GM18858 (cell line): ENCODE measurements at regions not wholly inside any gene's neighbourhood (a gene's known extent, or its start where the extent isn't known, plus 50 kb on each side); places are given as distances from the start of the nearest gene placed in this dataset.

Experiments used
- ATAC-seq: cut with Tn5 transposase; IDR thresholded peaks from one replicate; pipeline ENCODE4 v1.9.1; 2021; ENCODE audit not compliant: unreplicated experiment

DNA sequence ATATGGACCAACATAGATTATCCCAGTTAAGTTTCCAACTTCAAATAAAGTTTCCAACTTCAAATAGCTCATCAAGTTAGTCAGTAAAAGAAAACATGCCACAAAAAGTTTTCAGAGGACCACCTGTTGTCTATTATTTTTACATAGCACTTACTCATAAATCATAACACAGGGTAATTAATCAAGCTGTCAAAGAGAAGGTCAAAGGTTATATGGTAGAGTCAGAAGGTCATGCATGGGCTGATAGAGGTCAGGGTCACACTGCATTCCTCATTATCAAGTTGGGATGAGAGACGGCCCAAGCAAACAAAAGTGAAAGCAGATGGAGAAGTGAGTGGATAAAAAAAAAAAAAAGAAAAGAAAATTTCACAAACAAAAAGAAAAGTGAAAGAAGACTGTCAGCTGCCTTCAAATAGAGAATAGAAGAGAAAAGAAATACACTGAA lies 145.5 kb upstream of the POU5F2 start:
- peak; percentile 43 for ATAC-seq

DNA sequence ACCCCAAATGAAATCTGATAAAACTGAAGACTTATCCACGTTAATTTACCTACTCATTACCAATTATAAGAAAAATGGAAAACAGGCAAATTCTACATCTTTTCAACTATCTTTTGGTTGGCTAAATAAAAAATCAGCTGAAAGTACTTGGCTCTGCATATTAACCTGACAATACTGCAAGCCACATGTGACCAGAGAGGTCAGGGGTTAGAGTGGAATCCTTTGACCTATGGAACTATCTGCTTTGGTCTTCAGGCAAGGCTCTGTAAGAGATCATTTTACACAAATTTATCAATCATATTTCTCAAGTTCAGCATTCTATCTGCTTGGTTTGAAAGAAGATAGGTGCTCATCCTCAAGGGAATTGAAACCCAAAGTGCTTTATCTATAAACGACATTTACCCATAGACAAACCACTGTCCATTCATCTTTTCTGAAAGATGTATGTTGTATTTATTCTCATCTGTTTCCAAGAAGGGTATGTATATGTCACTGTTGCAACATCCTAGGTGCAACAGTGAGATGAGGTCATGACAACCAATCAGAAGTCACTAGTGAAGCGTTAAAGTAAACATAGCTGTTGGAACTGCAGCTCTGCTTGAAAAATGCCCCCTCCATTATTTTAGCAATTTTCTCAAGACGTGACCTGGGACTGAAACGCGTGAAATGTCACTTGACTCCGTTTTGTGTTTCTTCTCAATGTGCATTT lies 144.9 kb upstream of the POU5F2 start:
- ATAC-seq: no peak

DNA sequence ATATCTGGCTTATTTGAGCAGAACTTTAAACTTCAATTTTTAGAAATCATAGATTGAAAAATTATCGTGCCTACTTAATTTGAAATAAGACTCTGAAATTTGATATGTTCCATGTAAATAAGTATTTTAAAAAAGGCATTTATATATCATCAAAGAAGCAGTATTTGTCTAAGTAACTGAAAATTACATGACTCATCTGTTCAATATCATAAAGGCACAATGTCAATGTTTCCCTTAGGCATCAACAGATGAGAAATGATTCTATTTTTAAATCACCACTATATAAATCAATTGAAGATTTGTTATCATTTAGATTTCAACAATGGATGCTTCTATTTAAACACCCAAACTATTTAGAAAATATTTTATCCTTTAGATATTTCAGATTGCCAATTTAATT lies 142.9 kb upstream of the POU5F2 start:
- no peak for ATAC-seq

DNA sequence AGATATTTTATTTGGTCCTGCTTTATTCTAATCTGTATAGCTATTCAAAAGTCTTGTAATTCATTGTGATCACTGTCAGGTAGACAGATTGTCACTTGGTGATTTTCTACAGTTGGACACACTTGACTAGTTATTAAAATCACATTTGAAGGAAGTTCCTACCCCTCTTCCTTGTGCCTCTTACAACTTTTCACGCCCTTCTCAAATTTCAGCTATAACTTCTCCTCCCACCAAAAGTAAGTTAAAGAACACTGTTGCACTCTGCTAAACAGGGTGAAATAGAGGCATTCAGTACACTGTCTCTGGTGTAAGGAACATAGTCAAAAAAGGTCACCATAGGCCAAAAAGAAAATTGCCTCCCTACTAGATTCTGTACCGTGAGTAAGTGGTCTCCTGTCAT lies 142.1 kb upstream of the POU5F2 start:
- no peak for ATAC-seq

DNA sequence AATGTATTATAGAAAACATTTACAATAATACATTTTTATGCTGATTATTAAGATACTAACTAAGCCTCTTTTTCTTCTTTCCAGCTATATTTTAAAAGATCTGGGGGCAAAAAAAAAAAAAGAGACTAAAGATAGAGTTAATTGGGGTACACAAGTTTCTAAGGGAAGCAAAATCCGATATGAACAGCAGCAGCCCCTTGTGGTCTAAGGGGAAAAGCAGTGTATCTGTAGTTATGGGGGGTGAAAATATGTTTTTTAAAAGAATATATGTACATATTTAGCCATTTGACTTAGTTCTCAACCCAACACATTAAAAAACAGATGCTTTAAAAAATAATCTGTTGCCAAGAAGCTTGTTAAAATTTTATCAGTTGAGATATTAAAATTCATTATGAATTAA lies 134.3 kb upstream of the POU5F2 start:
- no peak for ATAC-seq

DNA sequence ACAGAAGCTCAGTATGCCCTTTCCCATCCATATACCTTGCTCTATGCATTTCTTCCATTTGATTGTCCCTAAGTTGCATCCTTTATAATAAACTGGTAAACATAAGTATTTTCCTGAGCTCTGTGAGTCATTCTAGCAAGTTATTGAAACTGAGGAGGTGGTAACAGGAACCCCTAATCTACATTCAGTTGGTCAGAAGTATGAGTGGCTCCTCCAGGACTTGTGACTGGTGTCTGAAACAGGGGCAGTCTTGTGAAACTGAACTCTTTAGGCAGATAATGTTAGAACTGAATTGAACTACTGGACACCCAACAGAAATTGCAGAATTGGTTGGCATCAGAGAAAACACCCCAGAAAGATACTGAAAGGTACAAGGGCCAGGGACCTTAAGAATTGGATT lies 133.1 kb upstream of the POU5F2 start:
- peak; percentile 67 for ATAC-seq

DNA sequence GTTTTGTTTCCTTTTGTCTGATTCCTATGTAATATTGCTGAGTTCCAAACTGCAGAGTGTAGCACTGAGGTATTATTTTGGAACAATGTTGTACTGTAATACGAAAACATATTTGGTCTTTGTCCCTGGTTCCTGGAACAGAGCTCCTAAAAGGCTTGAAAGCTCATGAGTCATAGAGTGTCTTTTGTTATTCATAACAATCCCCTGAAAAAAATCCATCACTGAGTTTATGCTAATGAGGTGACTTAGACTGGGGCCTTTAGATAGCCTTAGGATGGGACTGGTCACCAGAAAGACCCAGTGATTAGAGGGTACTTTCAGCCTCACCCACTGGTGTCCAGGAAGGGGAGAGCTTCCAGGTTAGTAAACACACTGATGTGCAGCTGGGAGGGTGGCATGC lies 132.7 kb upstream of the POU5F2 start:
- ATAC-seq: peak; percentile 76

DNA sequence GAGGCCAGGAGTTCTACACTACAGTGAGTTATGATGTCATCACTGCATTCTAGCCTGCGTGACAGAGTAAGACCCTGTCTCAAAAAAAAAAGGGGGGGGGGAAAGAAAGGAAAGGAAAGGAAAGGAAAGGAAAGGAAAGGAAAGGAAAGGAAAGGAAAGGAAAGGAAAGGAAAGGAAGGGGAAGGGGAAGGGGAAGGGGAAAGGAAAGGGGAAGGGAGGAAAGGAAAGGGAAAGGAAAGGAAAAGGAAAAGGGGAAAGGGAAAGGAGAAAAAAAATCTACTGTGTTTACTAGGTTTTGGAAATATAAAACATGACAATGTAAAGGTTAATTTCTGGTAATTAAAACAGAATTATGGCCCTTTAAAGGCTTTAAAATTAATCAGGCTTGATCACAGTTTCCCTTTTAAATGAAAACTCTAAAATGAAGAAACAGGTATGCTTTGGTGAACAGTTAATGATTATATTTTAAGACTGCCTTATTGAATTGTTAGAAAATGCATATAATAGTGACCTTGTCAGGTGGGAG lies 131.9 kb upstream of the POU5F2 start:
- ATAC-seq: no peak

DNA sequence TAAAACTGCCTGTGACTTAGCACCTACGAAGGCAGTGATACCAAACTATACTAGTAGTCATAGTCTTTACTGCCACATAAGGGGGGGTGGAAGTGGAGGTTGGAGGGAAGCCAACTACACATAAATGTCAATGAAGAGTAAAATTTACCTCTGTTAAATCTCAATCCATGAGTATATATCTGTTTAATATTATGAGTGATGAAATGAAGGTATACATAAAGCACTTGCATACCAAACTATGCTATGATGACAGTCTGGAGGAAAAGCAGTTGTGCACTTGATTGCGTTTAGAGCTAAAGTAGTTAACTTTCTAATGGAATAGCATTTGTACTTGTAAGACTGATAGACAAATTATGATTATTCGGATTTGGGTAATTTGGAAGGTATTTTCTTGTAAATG lies 129.2 kb upstream of the POU5F2 start:
- ATAC-seq: no peak

DNA sequence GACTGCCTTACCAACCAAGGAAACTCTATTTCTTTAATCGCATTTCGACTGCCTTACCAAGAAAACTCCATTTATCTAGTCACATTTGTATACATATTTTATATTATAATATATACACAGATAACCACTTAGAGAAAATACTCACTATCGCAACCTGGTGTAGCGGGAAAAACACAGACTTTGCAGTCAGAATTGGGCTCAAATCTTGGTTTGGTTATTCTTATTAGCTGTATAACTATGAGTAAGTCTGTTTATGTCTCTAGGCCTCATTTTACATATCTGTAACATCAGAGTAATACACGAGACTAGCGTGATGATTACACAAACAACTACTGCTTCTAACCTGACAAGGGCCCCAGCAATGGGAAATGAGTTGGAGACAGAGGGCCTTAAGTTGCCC lies 127.5 kb upstream of the POU5F2 start:
- no peak for ATAC-seq

DNA sequence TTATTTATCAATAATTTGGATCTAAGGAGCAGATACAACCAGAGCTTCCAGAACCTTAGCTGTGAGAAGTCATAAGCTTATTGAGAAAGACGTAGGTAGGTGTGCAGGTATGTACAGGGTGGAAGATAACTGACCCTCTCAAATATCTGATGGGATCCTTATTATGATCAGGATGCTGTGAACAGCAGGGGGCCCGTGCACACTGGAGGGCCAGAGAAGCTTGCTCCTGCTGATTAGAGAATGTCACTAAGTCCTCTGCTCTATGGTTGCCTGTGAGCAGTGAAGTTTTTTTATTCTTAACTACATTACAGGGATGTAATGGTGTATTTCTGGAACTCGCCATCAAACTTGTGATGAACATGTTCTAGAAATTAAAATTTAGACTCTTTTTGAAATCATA lies 108.9 kb upstream of the POU5F2 start:
- ATAC-seq: no peak

DNA sequence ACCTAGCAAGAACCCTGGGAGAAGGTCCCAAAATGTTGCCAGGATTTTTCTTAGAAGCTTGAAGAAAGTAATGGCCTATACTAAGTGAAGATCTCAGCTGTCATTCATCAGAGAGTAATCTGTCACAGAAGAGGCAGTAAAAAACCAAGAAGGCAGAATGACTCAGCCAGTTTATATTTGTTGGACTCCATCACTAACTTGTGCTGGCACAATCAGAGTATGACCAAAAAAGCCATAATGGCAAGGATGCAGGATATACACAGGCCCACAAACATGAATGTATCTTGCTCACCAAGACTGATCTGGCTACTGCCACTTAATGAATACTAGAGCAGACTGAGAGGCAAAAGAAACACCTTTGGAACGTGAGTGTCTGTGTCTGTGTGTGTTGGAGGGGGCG lies 104.0 kb upstream of the POU5F2 start:
- ATAC-seq: no peak

DNA sequence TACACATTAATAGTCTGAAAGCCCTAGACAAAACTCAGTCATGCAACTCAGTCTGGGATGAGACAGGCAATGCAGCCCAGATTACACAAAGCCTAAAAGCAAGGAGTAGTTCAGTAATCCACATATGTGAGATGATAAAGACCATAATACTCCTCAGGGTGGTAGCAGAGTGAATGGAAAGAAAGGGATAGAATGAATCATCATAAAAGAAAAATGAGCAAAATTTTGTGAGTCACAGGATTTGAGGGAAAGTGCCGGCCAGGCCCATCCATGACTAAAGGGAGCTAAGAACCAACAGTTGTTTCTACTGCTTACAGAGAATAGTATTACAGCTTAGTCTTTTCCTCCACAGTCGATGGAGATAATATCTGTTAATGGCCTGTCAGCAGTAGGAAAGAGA lies 90.0 kb upstream of the POU5F2 start:
- no peak for ATAC-seq

DNA sequence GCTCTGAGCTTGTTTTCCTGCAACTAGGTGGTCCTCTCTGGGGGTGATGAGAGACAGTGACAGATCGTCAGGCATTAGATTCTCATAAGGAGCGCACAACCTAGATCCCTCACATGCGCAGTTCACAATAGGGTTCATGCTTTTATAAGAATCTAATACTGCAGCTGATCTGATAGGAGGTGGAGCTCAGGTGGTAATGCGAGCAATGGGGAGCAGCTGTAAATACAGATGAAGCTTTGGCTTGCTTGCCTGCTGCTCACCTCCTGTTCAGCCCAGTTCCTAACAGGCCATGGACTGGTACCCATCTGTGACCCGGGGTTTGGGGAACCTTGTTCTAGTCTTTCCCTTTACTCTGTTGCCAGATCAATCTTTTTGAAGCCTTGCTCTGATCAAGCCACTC lies 89.5 kb upstream of the POU5F2 start:
- ATAC-seq: no peak

DNA sequence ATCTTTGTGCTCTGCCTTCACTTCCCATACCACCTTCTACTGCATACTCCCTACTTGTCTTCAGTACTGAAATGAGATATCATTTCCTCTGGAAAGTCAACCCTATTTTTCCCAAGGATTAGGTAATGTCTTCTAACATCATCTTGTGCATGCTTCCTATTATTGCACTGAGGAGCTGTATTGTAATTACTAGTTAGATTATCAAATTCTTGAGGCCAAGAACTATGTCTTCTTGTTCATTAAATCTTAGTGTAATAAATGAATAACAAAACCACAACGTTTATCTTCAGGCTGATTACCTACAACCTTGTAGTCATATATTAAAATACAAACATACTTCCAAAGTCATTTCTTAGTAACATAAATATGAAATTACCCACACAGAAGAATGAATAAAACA lies 87.9 kb upstream of the POU5F2 start:
- ATAC-seq: no peak

DNA sequence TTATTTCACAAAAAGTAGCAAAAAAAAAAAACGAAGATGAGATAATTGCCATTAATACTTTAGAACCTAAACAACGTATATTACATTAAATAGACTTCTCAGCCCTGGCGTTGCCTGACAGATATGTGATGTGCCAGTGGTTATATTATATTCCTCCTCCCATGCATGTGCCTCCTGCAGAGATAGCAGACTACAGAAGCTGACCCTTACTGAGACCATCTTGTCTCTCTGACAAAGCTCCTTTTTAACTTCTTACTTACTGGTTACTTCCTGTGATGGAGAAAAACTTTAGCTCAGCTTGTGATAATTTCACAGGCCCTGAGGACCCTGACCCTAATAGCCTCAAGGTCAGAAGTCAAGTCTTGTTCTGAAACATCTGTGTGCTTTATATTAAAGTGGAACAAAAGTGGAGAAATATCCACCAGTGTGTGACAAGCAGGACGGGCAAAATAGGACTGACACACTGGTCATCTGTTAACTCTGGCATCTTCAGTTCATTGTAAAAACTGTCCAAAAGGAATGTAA lies 80.6 kb upstream of the POU5F2 start:
- no peak for ATAC-seq

DNA sequence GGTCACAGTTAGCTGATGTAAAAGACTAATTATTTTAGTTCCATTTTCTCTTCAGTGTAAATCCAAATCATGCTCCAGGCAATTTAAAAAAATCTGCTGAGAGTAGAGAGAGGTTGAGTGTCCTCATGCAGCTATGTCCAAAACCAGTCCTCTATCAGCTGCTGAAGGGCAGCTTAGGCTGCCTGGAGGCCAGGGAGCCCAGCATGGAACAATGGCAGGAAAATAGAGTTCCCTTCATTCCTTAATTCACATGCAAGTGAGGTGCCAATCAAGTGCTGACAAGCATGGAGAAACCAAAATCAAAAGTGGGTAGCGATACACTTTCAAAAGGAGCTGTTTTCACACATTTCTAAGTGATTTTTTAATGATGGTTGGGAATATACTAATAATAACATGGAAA lies 78.3 kb upstream of the POU5F2 start:
- ATAC-seq: no peak

DNA sequence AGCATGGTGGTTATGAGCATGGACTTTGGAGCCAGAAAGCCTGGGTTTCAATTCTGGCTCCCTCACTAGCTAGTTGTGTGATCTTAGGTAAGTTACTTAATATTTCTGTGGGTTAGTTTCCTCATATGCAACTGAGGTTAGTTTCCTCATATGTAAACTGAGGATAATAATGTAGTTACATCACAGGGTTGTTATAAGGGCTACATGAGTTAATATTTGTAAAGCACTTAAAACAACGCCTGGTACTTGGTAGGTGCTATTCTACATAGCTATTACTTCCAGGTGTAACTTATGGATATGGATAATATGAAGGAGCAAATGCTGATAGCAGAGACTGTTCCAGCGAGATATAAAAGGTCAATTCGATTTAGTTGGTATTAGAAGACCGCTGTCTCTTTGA lies 69.4 kb upstream of the POU5F2 start:
- no peak for ATAC-seq

DNA sequence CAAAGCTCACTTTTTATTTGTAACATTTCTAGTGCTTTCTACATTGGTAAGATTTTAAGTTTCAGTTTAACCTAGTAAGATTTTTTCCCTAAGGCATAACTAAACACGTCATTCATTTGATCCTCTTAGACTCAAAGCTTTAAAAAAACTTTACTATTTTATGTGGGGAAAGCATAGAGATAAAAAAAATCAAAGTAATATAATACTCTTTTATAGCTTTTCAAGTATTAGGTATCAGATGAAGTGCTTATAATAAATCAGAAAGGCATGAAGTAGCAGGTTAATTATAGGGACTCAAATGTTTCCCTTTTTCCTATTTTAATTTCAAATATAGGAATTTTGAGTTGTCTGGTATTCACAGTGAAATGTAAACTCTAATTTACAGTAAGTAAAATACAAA lies 68.0 kb upstream of the POU5F2 start:
- ATAC-seq: no peak

DNA sequence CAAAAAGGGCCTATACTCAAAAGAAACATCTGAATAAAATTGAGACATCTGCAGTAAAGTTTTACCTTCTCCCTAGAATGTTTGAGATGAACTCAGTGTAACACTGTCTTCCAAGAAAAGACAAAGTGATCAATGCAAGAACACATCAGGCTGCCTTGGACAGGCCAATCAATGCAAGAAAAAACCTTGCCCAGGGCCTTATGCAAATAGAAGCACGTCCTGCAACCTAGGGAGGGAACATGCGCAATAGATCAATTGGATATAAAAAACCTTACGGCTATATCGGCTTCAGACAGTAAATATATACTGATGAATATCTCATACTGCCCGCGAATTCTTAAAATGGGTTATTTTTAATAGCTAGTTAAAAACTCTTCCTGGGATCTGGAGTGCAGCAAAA lies 66.4 kb upstream of the POU5F2 start:
- ATAC-seq: no peak

DNA sequence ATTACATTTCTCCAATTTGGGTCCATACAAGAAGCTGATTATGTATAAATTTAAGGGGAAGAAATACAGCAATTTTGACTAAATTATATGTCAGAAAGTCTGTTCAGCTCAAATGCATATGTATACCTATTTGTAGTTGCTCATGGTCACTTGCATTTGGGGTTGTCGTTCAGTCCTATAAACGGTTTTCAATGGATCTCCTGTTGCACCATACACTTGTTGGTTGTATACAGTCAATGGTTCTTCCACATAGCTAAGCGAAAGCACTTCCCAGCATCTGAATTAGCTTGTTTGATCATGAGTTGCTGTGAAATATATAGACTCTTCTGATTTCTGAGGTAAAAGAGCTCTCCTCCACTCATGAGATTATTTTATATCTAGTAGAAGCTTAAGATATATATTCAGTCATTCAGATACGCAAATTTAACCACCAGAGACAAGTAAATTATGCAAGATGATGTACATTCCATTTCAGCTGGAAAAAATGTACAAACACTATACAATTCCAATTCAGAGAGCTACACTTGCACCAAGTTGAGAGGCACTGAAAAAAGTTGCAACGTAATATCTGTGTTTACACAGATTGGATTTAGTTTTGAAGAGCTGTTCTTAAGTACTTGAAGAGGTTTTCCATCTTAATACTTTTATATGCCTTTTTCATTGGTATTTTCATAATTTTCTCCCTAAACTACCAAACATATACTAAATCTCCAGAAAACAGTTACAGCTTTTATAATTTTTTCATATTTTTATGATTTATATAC lies 64.4 kb upstream of the POU5F2 start:
- no peak for ATAC-seq
